KBM-7 (cell line): ENCODE measurements at regions not wholly inside any gene's neighbourhood (a gene's known extent, or its start where the extent isn't known, plus 50 kb on each side); places are given as distances from the start of the nearest gene placed in this dataset.
"Not testable (repeated sequence)": the region's sequence is repeated elsewhere in the genome, so short reads cannot be mapped to it uniquely, and the experiment has no call there.

ENCODE experiments used
- DNase-seq: peaks from one replicate; pipeline ENCODE4 v3.0.0-alpha.2; 2015
- in situ Hi-C: fragments of 300-500 bp; cut with MboI; formaldehyde crosslinking; loops from 2 replicates; pipeline ENCODE4 v1.14.3; 2020; ENCODE audit warnings: low sequenced_read_pairs, low pct_unique_long_range_greater_than_20kb, mixed read lengths

DNA sequence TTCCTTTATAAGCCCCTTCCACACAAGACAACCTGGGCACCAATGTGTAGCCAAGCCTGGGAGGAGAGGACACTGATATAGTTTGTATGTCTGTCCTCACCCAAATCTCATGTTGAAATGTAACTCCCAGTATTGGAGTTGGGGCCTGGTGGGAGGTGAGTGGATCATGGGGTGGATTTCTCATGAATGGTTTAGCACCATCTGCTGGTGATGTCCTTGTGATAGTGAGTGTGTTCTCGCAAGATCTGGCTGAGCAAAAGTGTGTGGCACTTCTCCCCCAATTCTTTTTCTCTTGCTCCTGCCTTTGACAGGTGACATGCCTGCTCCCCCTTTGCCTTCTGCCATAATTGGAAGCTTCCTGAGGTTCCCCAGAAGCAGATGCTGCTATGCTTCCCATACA, 135.8 kb downstream of the USP31 start:
- in situ Hi-C loops: no loop called here
- DNase-seq: peak; percentile 8

DNA sequence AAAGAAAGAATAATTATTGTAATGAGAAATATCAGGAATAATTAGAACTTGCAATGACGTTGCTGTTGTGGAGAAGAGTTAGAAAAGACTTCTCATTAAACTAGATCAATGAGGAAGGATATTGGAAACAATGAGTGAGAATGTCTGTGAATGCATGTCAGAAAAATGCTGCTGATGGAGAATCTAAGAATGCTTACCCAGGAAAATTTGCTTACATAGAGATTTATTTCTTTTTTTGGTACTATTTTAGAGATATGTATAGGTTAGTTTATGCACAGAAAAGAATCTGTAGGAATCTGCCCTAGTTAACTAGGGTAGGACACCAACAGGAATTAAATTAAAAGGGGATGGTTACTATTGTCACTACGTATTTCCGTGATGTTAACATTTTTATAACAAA, 140.2 kb downstream of the USP31 start:
- in situ Hi-C loops: no loop called here
- DNase-seq: no peak

DNA sequence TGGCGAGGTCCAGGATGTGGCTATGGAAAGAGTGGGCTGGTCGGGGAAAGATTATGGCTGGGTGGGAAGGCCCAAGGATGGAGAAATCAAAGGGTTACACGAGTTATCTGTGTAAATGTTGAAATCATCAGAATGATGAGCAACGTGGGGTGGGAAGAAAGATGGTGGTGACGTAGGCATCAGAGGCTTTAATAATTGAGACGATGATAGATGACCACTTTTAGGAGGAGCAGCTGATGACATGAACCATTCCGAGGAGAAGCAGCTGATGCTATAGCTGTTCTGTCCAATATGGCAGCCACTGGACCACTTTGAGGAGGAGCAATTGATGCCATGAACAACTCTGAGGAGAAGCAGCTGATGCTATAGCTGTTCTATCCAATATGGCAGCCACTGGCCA, 141.2 kb downstream of the USP31 start:
- no peak for DNase-seq
- in situ Hi-C loops: no loop called here

DNA sequence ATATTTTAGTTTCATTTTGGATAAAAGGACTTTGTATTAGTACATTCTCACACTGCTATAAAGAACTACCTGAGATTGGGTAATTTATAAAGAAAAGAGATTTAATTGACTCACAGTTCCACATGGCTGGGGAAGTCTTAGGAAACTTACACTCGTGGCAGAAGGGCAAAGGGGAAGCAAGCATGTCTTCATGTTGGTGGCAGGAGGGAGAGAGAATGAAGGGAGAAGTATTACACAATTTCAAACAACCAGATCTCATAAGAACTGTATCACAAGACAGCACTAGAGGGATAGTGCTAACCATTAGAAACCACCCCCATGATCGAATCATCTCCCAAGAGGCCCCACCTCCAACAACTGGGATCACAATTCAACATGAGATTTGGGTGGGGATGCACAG, 142.9 kb downstream of the USP31 start:
- in situ Hi-C loops: no loop called here

DNA sequence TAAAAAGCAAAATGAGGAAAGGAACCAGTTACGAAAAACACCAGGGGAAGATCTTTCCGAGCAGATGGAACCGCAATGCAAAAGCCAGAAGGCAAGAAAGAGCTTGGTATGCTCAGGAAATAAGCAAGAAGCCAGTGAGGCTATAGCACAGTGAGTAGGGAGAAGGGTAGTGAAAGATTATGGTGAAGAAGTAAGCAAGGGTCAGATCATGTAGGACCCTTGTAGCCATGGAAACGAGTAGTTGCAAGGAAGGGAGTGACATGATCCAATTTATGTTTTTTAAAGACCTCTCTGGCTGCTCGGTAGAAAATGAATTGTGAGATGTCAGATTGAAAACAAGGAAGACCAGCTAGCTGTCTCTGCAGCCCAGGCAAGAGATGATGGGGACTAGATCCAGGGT, 143.3 kb downstream of the USP31 start:
- no peak for DNase-seq
- in situ Hi-C loops: no loop called here

More for the DNA sequence above, 142.9 kb downstream of the USP31 start:
- DNase-seq: no peak

DNA sequence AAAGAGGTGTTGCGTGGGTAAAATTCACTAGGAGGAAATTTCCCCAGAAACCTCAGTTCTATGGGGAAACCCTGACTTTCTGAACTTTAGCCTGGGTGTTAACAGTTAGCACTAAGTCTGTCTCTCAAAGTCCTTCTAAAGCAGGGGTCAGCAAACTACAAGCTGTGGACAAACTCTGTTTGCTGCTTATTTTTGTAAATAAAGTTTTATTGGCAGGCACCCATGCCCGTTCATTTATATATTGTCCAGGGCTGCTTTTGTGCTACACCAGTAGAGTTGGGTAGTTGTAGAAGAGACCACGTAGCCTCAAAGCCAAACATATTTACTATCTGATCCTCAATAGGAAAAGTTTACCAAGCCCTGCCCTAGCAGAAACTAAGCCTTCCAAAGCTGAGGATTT, 159.7 kb downstream of the USP31 start:
- no peak for DNase-seq
- in situ Hi-C loops: no loop called here

DNA sequence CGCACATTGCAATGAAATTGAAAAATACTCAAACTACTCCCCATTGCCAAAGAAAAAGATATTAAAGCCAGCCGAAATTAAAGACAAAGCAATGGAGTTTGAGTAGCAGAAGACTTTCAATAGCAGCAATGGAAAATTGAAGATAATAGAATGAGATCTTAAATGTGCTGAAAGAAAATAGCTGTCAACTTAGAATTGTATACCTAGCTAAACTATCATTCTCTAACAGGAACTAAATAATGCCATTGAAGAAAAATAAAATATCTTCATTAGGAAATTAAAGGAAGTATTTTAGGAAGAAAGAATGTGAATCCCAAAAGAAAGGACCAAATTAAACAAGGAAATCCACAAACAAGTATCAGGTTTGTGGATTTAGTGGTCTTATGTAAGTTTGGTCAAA, 165.6 kb downstream of the USP31 start:
- in situ Hi-C loops: no loop called here
- no peak for DNase-seq

DNA sequence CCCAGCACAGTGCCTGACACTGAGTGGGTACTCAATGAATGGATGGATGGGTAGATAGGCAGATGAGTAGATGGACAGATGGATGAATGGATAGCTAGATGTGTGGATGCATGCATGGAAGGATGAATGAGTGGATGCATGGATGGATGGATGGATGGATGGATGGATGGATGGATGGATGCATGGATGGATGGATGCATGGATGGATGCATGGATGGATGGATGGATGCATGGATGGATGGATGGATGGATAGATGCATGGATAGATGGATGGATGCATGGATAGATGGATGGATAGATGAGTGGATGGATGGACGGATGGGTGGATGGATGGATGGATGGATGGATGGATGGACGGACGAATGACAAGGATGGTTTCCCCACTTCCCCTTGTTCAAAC, 166.6 kb downstream of the HS3ST2 start:
- DNase-seq, in situ Hi-C loops: not testable (repeated sequence)

DNA sequence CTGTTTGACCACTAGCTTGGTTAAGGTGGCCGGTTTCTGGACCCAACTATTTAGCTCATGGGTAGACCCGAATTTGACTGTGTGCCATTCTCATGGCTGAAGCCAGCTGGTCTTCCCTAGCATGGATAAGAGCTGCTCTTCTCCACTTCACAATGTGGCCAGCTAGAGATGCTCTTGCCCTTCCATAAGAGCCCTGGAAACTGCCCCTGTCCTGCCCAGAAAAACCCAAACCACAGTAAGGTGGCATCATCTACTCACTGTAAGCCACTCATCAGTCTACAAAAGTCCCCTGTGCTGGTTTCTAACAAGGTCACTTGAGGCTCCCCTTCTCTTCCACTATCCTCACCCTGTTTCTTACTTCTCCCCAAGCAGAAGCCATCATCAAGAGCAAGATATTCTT, 165.1 kb downstream of the HS3ST2 start:
- DNase-seq: no peak
- in situ Hi-C loops: no loop called here

DNA sequence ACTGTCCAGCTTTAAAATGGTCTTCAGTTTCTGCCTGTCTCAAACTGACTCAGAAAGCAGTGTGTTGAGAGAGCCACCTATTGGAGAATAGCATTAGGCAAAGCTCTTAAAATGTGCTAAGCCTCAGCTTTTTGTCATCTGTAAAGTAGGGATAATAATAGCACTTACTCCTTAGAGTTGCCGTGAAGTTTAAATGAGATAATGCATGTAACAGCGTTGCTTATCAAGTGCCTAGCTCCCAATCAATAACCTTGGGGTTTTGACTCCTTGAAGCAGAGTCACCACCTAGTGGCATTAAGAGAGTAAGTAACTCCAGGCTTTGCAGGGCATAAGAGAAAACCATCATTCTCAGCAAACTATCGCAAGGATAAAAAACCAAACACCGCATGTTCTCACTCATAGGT, 163.3 kb downstream of the HS3ST2 start:
- in situ Hi-C loops: no loop called here
- DNase-seq: no peak

DNA sequence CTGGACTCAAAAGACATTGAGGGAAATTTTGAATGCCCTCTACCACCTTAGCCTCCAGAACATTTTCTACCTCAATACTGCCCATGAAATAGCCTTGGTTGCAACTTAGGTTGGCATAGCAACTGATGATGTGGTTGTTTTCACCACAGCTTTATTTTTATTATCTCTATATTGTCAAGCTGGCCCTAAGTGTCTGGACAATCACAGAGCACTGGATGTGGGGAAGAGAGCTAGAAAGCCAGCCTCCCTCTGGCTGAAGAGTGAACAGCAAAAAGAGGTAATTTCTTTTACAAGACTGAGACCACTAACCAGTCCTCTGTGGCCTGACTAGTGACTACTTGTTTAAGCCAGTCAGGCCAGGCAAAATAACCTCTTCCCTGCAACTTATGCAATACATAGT, 159.6 kb downstream of the HS3ST2 start:
- DNase-seq: no peak
- in situ Hi-C loops: no loop called here

DNA sequence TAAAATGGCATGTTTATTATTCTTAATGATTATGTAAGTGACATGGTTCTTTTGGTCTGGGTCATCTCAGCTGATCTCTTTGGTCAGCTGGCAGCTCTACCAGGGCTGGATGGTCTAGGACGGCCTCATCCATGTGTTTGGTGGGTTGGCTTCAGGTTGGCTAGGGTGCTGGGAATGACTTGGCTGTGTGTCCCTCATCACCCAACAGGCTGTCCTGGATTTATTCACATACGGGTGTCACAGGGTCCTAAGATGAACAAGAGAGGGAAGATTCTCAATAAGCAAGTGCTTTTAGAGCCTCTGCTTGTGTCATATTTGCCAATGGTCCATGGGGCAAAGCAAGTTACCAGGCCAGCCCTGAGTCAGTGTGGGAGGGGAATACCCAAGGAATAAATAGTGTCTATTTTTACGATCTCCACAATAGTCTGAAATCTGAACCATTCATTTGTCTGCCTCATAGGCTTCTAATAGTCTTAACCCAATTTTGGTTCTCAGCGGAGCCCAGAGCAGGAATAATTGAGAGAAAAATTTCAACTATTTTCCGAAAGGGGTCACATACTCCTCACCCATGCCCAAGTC, 157.5 kb downstream of the HS3ST2 start:
- DNase-seq: no peak

DNA sequence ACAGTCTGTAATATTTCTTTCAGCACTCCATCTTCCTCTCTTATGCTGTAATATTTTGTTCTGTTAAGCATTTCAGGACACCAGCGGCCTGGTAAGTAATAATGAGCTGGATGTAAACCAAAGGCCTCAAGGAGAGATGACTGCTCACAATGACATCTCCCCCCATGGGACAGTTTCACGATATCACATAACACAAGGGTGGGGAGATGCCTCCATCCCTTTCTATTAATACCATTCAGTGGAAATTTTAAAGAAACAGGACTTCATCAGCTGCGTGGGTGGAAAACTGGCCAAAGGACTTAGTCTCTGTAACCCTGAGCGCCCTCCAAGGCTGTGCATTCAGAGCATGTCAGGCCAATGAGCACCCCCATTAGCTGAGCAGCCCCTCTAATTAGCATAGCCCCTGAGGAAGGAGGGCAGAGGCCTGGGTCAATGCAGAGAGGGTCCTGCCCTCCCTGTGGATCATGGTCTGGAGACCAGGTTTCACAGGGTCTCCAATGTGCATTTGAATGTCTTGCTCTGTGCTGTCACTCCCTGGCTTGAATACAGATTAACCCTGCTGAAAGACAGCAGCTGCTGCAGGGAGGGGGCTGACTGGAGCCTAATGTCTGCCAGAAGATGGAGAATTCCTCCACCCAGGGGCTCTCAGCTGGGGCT, 156.4 kb downstream of the HS3ST2 start:
- no peak for DNase-seq
- in situ Hi-C loops: no loop called here

More for the DNA sequence above, 157.5 kb downstream of the HS3ST2 start:
- in situ Hi-C loops: no loop called here

DNA sequence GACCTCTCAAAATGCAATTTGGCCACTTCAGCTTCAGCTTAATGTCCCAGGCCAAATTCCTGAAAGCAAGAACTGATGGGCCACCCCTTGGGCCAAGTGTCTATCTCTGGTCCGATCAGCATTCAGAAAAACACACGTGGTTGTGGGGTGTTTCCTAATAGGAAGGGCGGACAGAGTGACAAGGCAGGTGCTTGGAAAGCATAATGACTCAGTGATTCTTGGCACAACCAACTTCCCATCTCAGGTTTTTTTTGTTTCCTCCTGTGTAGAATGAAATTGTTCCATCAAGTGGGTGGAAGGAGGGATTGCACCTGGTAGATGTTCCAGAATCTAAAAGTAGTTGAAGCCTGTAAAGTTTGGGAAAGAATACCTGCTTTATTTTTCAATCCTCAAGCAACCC, 155.6 kb downstream of the HS3ST2 start:
- in situ Hi-C loops: no loop called here
- no peak for DNase-seq

DNA sequence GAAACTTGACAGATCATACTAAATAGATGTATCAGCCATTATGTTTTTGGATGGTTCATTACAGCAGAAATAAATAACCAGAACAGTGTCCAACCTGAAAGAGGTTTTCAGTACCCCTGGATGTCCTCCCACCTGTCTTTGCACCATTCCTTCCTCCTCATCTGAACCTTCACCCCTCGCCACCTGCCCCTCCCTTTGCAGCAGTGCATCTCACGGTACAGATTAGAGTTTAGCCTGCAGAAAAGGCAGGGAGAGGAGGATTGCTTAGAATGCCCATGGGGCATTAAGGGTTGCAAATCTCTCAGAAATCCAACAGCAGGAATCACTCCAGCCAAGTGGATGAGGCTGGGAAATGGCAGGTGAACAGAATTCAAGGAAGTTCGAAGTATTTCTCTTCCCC, 155.0 kb downstream of the HS3ST2 start:
- DNase-seq: no peak
- in situ Hi-C loops: no loop called here

DNA sequence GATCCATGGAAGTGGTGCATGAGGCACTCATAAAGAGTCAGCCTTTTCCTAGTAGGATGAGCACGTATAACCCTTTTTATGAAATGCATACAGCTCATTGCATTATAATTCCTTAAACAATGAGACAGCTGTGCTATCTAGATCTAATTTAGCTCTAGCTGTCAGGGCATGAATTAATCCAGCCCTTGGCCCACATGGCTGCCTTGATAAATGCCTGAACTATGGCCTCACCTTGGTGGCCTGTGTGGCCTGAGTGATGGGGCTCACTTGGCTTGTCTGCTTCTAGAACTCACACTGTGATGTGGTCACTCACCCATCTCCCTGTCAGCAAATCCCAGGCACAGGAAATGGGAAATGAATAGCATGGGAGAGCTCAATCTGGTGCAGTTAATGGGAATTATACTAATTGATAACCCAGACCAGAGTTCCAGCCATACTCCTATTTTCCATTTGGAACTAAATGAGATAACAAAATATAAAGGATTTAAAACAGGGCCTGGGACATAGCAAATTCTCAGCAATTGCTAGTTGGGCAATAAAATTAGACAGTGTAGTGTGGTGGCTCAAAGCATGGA, 153.6 kb downstream of the HS3ST2 start:
- no peak for DNase-seq
- in situ Hi-C loops: no loop called here
